ENCODE measurements at regions not wholly inside any gene's neighbourhood (a gene's known extent, or its start where the extent isn't known, plus 50 kb on each side); places are given as distances from the start of the nearest gene placed in this dataset.

GRCh38 chr5:28253431-28253830 is 1215.0 kb upstream of the CDH9 start:
- no peak for TF ChIP-seq CTCF (IDR thresholded peaks at IDR 0.05)
- TF ChIP-seq EP300 (IDR thresholded peaks at IDR 0.05; ENCODE audit: borderline replicate concordance in 1 of 2, low read depth in 1 of 2, low read length in 1 of 2) = no peak
- no peak for TF ChIP-seq NRF1 (IDR thresholded peaks at IDR 0.05; ENCODE audit: low read depth, low read length)
- TF ChIP-seq TAF1 (IDR thresholded peaks at IDR 0.05; ENCODE audit: borderline replicate concordance, low read depth, low read length) = no peak
- TF ChIP-seq TCF12 (IDR thresholded peaks at IDR 0.05) = no peak
- TF ChIP-seq REST (IDR thresholded peaks at IDR 0.05; ENCODE audit: low read depth, low read length) = no peak
- TF ChIP-seq RCOR1 (IDR thresholded peaks at IDR 0.05; ENCODE audit: low read length) = no peak

Measured in SK-N-SH (cell line).